ES-I3 (cell line): ENCODE measurements at regions not wholly inside any gene's neighbourhood (a gene's known extent, or its start where the extent isn't known, plus 50 kb on each side); places are given as distances from the start of the nearest gene placed in this dataset.
"Not testable (repeated sequence)": the region's sequence is repeated elsewhere in the genome, so short reads cannot be mapped to it uniquely, and the experiment has no call there.

Experiments
- H3K36me3 ChIP-seq: 2 replicates; pipeline ENCODE4 v1.6.1; 2013; ENCODE audit warnings: mild to moderate bottlenecking, low read length, control low read depth, moderate library complexity; ENCODE audit not compliant: insufficient read depth
- H3K4me1 ChIP-seq: 2 replicates; pipeline ENCODE4 v1.6.1; 2013; ENCODE audit warnings: mild to moderate bottlenecking, control low read depth, low read length; ENCODE audit not compliant: insufficient read depth
- H3K9ac ChIP-seq: 2 replicates; pipeline ENCODE4 v1.6.1; 2013; ENCODE audit warnings: low read depth, mild to moderate bottlenecking, low read length, moderate library complexity
- H3K9me3 ChIP-seq: 2 replicates; pipeline ENCODE4 v1.6.1; 2013; ENCODE audit warnings: mild to moderate bottlenecking, low read length, moderate library complexity; ENCODE audit not compliant: control insufficient read depth, insufficient read depth

- Histone ChIP-seq H3K9ac (no peak overlapping the region; the same call in 1 of the 2 replicates), H3K36me3 (no peaks in the 10 kb centered on the region), H3K9me3 (no peaks in the 10 kb centered on the region)
Measured at GRCh38 chr3:177362626-177363025, 165.3 kb upstream of the TBL1XR1 start.

GRCh38 chr3:177364236-177364635, 167.0 kb upstream of the TBL1XR1 start:
- Histone ChIP-seq H3K36me3 (no peaks in the 10 kb centered on the region), H3K9ac (no peak overlapping the region), H3K4me1 (peaks cover 20% of the 10 kb centered on the region), H3K9me3 (no peaks in the 10 kb centered on the region)

More at GRCh38 chr3:177362626-177363025, 165.3 kb upstream of the TBL1XR1 start:
- H3K4me1 ChIP-seq, result peaks cover 31% of the 10 kb centered on the region

- not testable (repeated sequence) for H3K9ac ChIP-seq, H3K36me3 ChIP-seq, H3K9me3 ChIP-seq
- H3K4me1 ChIP-seq, result peaks cover 20% of the 10 kb centered on the region
Measured at GRCh38 chr3:177365294-177365693, 168.0 kb upstream of the TBL1XR1 start.

- H3K9me3 ChIP-seq, result no peaks in the 10 kb centered on the region
Measured at GRCh38 chr3:177367788-177368187, 170.5 kb upstream of the TBL1XR1 start.

GRCh38 chr3:177370246-177370822, 173.1 kb upstream of the TBL1XR1 start:
- Histone ChIP-seq H3K36me3 (no peaks in the 10 kb centered on the region), H3K9me3 (no peaks in the 10 kb centered on the region), H3K9ac (no peak overlapping the region), H3K4me1 (no peaks in the 10 kb centered on the region)

More at GRCh38 chr3:177367788-177368187, 170.5 kb upstream of the TBL1XR1 start:
- Histone ChIP-seq H3K36me3 (no peaks in the 10 kb centered on the region), H3K4me1 (peaks cover 2% of the 10 kb centered on the region), H3K9ac (no peak overlapping the region)

GRCh38 chr3:177371146-177371545, 173.9 kb upstream of the TBL1XR1 start:
- no peak overlapping the region for H3K9ac ChIP-seq
- no peaks in the 10 kb centered on the region for H3K36me3 ChIP-seq
- no peaks in the 10 kb centered on the region for H3K4me1 ChIP-seq
- no peaks in the 10 kb centered on the region for H3K9me3 ChIP-seq

- Histone ChIP-seq H3K9me3 (no peaks in the 10 kb centered on the region), H3K9ac (no peak overlapping the region), H3K36me3 (no peaks in the 10 kb centered on the region), H3K4me1 (no peaks in the 10 kb centered on the region)
Measured at GRCh38 chr3:177371888-177372287, 174.6 kb upstream of the TBL1XR1 start.

GRCh38 chr3:177374323-177374722, 177.0 kb upstream of the TBL1XR1 start:
- no peaks in the 10 kb centered on the region for H3K36me3 ChIP-seq
- H3K9ac ChIP-seq, result no peak overlapping the region
- no peaks in the 10 kb centered on the region for H3K9me3 ChIP-seq
- no peaks in the 10 kb centered on the region for H3K4me1 ChIP-seq

- Histone ChIP-seq H3K9me3 (no peaks in the 10 kb centered on the region), H3K4me1 (no peaks in the 10 kb centered on the region), H3K9ac (no peak overlapping the region), H3K36me3 (no peaks in the 10 kb centered on the region)
Measured at GRCh38 chr3:177375316-177375715, 178.0 kb upstream of the TBL1XR1 start.

- no peak overlapping the region for H3K9ac ChIP-seq
- peaks cover 4% of the 10 kb centered on the region; the same call in 1 of the 2 replicates for H3K9me3 ChIP-seq
- H3K4me1 ChIP-seq, result no peaks in the 10 kb centered on the region
- no peaks in the 10 kb centered on the region for H3K36me3 ChIP-seq
Measured at GRCh38 chr3:177377166-177377565, 179.9 kb upstream of the TBL1XR1 start.

GRCh38 chr3:177378168-177378567, 180.9 kb upstream of the TBL1XR1 start:
- Histone ChIP-seq H3K9ac (no peak overlapping the region), H3K4me1 (no peaks in the 10 kb centered on the region), H3K36me3 (no peaks in the 10 kb centered on the region), H3K9me3 (peaks cover 4% of the 10 kb centered on the region; the same call in 1 of the 2 replicates)

- no peaks in the 10 kb centered on the region for H3K36me3 ChIP-seq
- peaks cover 4% of the 10 kb centered on the region; the same call in 1 of the 2 replicates for H3K9me3 ChIP-seq
Measured at GRCh38 chr3:177379045-177379444, 181.8 kb upstream of the TBL1XR1 start.

GRCh38 chr3:177381070-177381469, 183.8 kb upstream of the TBL1XR1 start:
- peaks cover 4% of the 10 kb centered on the region; the same call in 1 of the 2 replicates for H3K9me3 ChIP-seq

More at GRCh38 chr3:177379045-177379444, 181.8 kb upstream of the TBL1XR1 start:
- no peaks in the 10 kb centered on the region for H3K4me1 ChIP-seq
- no peak overlapping the region for H3K9ac ChIP-seq

GRCh38 chr3:177382944-177383343, 185.7 kb upstream of the TBL1XR1 start:
- no peak overlapping the region for H3K9ac ChIP-seq
- peaks cover 4% of the 10 kb centered on the region; the same call in 1 of the 2 replicates for H3K9me3 ChIP-seq
- no peaks in the 10 kb centered on the region for H3K36me3 ChIP-seq
- no peaks in the 10 kb centered on the region for H3K4me1 ChIP-seq

More at GRCh38 chr3:177381070-177381469, 183.8 kb upstream of the TBL1XR1 start:
- H3K36me3 ChIP-seq, result no peaks in the 10 kb centered on the region
- H3K9ac ChIP-seq, result no peak overlapping the region
- H3K4me1 ChIP-seq, result no peaks in the 10 kb centered on the region

- H3K4me1 ChIP-seq, result no peaks in the 10 kb centered on the region
- no peak overlapping the region for H3K9ac ChIP-seq
- H3K36me3 ChIP-seq, result no peaks in the 10 kb centered on the region
- peaks cover 4% of the 10 kb centered on the region; the same call in 1 of the 2 replicates for H3K9me3 ChIP-seq
Measured at GRCh38 chr3:177385186-177385585, 187.9 kb upstream of the TBL1XR1 start.
